H1 (cell line): ENCODE measurements at regions not wholly inside any gene's neighbourhood (a gene's known extent, or its start where the extent isn't known, plus 50 kb on each side); places are given as distances from the start of the nearest gene placed in this dataset.

Experiments used
- CTCF ChIA-PET: fragments of 300-600 bp; sonication (Branson Sonifier 250); formaldehyde crosslinking; loops from one replicate; lab custom pipeline; 2021; ENCODE audit not compliant: partially characterized antibody; lab: Charles Lee
- POLR2A ChIA-PET: fragments of 300-600 bp; sonication (Branson Sonifier 250); formaldehyde crosslinking; loops from one replicate; lab custom pipeline; 2021; ENCODE audit warnings: inconsistent platforms; ENCODE audit not compliant: partially characterized antibody; lab: Charles Lee
- DNase-seq, 2 experiments: peaks; one replicate each; pipeline versions ENCODE4 v3.0.0 to v3.0.0-alpha.2; 2010 to 2022; ENCODE audit warnings: low spot score in 2 of 2, low read depth in 1 of 2, mixed read lengths in 1 of 2
- FAIRE-seq: peaks from 2 replicates; lab custom pipeline; 2011; peaks lifted over from hg19 to GRCh38; lab: Jason Lieb, UNC
- H2AFZ ChIP-seq: 2 replicates; pipeline ENCODE4 v1.8.1; 2012; ENCODE audit warnings: low read length, inconsistent platforms
- H2AK5ac ChIP-seq: 2 replicates; pipeline ENCODE4 v1.6.1; 2013; ENCODE audit warnings: low read depth, low read length
- H2BK120ac ChIP-seq: replicated peaks from 2 replicates; pipeline ENCODE3; 2013; ENCODE audit warnings: low read depth, low read length, inconsistent platforms
- H2BK12ac ChIP-seq: 2 replicates; pipeline ENCODE4 v1.6.1; 2013; ENCODE audit warnings: low read depth, low read length
- H2BK15ac ChIP-seq: 2 replicates; pipeline ENCODE4 v1.6.1; 2013; ENCODE audit warnings: low read length
- H2BK20ac ChIP-seq: 2 replicates; pipeline ENCODE4 v1.6.1; 2013; ENCODE audit warnings: low read length
- H2BK5ac ChIP-seq: 2 replicates; pipeline ENCODE4 v1.6.1; 2013; ENCODE audit warnings: low read depth, low read length
- H3K14ac ChIP-seq: 2 replicates; pipeline ENCODE4 v1.6.1; 2013; ENCODE audit warnings: inconsistent platforms; ENCODE audit not compliant: insufficient read length
- H3K18ac ChIP-seq: 2 replicates; pipeline ENCODE4 v1.6.1; 2013; ENCODE audit warnings: low read length; ENCODE audit errors: extremely low read depth
- H3K23ac ChIP-seq: 2 replicates; pipeline ENCODE4 v1.6.1; 2013; ENCODE audit warnings: inconsistent platforms; ENCODE audit not compliant: insufficient read length
- H3K23me2 ChIP-seq: 2 replicates; pipeline ENCODE4 v1.6.1; 2013; ENCODE audit warnings: low read depth, low read length
- H3K27ac ChIP-seq: 2 replicates; pipeline ENCODE4 v1.6.1; 2011; ENCODE audit warnings: low read depth, low read length, inconsistent platforms
- H3K27me3 ChIP-seq, 4 experiments: replicated peaks in 1 of 4; 1 replicate in 1 of 4; 2 replicates in 3 of 4; pipeline versions ENCODE4 v1.6.1 to v1.8.1; 2011 to 2013; ENCODE audit warnings: low read length in 3 of 4, mild to moderate bottlenecking in 3 of 4, inconsistent platforms in 2 of 4, mixed read lengths in 2 of 4, moderate library complexity in 1 of 4; ENCODE audit not compliant: control insufficient read depth in 3 of 4, insufficient read depth in 3 of 4; ENCODE audit errors: extremely low read depth in 1 of 4
- H3K36me3 ChIP-seq, 4 experiments: 2 replicates each; pipeline versions ENCODE4 v1.6.1 to v1.8.1; 2011 to 2013; ENCODE audit warnings: mild to moderate bottlenecking in 4 of 4, low read length in 3 of 4, moderate library complexity in 2 of 4, control low read depth in 1 of 4, inconsistent platforms in 1 of 4; ENCODE audit not compliant: insufficient read depth in 4 of 4, control insufficient read depth in 2 of 4
- H3K4ac ChIP-seq: replicated peaks from 2 replicates; pipeline ENCODE3; 2013; ENCODE audit warnings: low read length, low read depth, mixed read lengths, inconsistent platforms; ENCODE audit not compliant: insufficient read length
- H3K4me1 ChIP-seq, 4 experiments: replicated peaks in 1 of 4; 1 replicate in 1 of 4; 2 replicates in 3 of 4; pipeline versions ENCODE4 v1.6.1 to v1.8.1; 2011 to 2013; ENCODE audit warnings: low read length in 3 of 4, inconsistent platforms in 2 of 4, mixed read lengths in 1 of 4; ENCODE audit not compliant: insufficient read depth in 4 of 4, control insufficient read depth in 3 of 4
- H3K4me2 ChIP-seq, 2 experiments: 2 replicates each; pipeline versions ENCODE4 v1.6.1 to v1.8.1; 2011 to 2013; ENCODE audit warnings: low read depth in 2 of 2, low read length in 2 of 2, control low read depth in 1 of 2, inconsistent platforms in 1 of 2, mild to moderate bottlenecking in 1 of 2; ENCODE audit not compliant: insufficient read depth in 1 of 2
- H3K4me3 ChIP-seq, 4 experiments: fragments of 200-600, 300-600 bp in 1 of 4; sonication (generic), shearing (Covaris generic), sonication (Bioruptor Twin) in 1 of 4; 2 replicates each; pipeline versions ENCODE4 v1.5.1 to v1.8.1; 2011 to 2016; ENCODE audit warnings: low read length in 4 of 4, low read depth in 3 of 4, control low read depth in 2 of 4, inconsistent platforms in 2 of 4, mild to moderate bottlenecking in 2 of 4, mixed read lengths in 1 of 4, moderate library complexity in 1 of 4; ENCODE audit not compliant: insufficient read depth in 2 of 4; ENCODE audit errors: extremely low read depth in 1 of 4
- H3K56ac ChIP-seq: replicated peaks from 2 replicates; pipeline ENCODE3; 2013; ENCODE audit warnings: low read depth, mild to moderate bottlenecking, mixed read lengths, low read length, inconsistent platforms; ENCODE audit not compliant: insufficient read length
- H3K79me1 ChIP-seq: 2 replicates; pipeline ENCODE4 v1.6.1; 2013; ENCODE audit warnings: low read depth, low read length, control low read depth
- H3K79me2 ChIP-seq, 2 experiments: 2 replicates each; pipeline versions ENCODE4 v1.6.1 to v1.8.1; 2012 to 2013; ENCODE audit warnings: low read length in 2 of 2, mild to moderate bottlenecking in 2 of 2, inconsistent platforms in 1 of 2; ENCODE audit not compliant: insufficient read depth in 2 of 2, control insufficient read depth in 1 of 2
- H3K9ac ChIP-seq, 4 experiments: replicated peaks in 1 of 4; 1 replicate in 1 of 4; 2 replicates in 3 of 4; pipeline versions ENCODE4 v1.6.1 to v1.8.1; 2011 to 2013; ENCODE audit warnings: low read depth in 3 of 4, low read length in 3 of 4, control low read depth in 2 of 4, mild to moderate bottlenecking in 2 of 4, moderate library complexity in 2 of 4, inconsistent platforms in 1 of 4; ENCODE audit errors: extremely low read depth in 1 of 4
- H3K9me3 ChIP-seq, 2 experiments: 2 replicates each; pipeline versions ENCODE4 v1.6.1 to v1.8.1; 2012 to 2013; ENCODE audit warnings: mild to moderate bottlenecking in 2 of 2, moderate library complexity in 2 of 2, control low read depth in 1 of 2, inconsistent platforms in 1 of 2, low read depth in 1 of 2, low read length in 1 of 2, mixed read lengths in 1 of 2; ENCODE audit not compliant: insufficient read depth in 2 of 2
- H4K20me1 ChIP-seq, 2 experiments: replicated peaks in 1 of 2; 2 replicates each; pipeline versions ENCODE3 to v1.8.1; 2011 to 2013; ENCODE audit warnings: inconsistent platforms in 2 of 2, low read length in 2 of 2, mild to moderate bottlenecking in 1 of 2; ENCODE audit not compliant: insufficient read depth in 2 of 2, control insufficient read depth in 1 of 2
- H4K5ac ChIP-seq: 2 replicates; pipeline ENCODE4 v1.6.1; 2013; ENCODE audit warnings: low read length, low read depth, mixed read lengths, inconsistent platforms; ENCODE audit not compliant: insufficient read length
- H4K8ac ChIP-seq: 2 replicates; pipeline ENCODE4 v1.8.0; 2013; ENCODE audit warnings: mild to moderate bottlenecking, moderate library complexity, low read length, inconsistent platforms; ENCODE audit not compliant: insufficient read depth; ENCODE audit errors: extremely low read depth
- H4K91ac ChIP-seq: replicated peaks from 2 replicates; pipeline ENCODE3; 2013; ENCODE audit warnings: low read length, mixed read lengths, inconsistent platforms; ENCODE audit not compliant: insufficient read length
- ASH2L ChIP-seq: fragments of 200-600, 300-600 bp; sonication (generic); IDR thresholded peaks from one replicate; pipeline ENCODE4 v1.7.1; 2017; ENCODE audit warnings: low read length
- ATF3 ChIP-seq: IDR thresholded peaks from 2 replicates; pipeline ENCODE4 v1.6.1; 2011; ENCODE audit warnings: low read depth, mild to moderate bottlenecking, low read length; ENCODE audit not compliant: insufficient read depth
- BACH1 ChIP-seq: IDR thresholded peaks from 2 replicates; pipeline ENCODE4 v1.6.1; 2012; ENCODE audit warnings: low read length, improper control_type of control experiment
- CEBPB ChIP-seq: IDR thresholded peaks from 2 replicates; pipeline ENCODE4 v1.6.1; 2012; ENCODE audit warnings: low read depth, low read length
- CHD2 ChIP-seq: IDR thresholded peaks from 2 replicates; pipeline ENCODE4 v1.6.1; 2012; ENCODE audit warnings: low read length, improper control_type of control experiment
- POU5F1 ChIP-seq: IDR thresholded peaks from 2 replicates; pipeline ENCODE4 v1.6.1; 2011; ENCODE audit warnings: low read depth, mild to moderate bottlenecking, low read length, moderate library complexity
- RAD21 ChIP-seq, 2 experiments: IDR thresholded peaks in 1 of 2; conservative IDR thresholded peaks in 1 of 2; 2 replicates each; pipeline ENCODE4 v1.6.1; 2011; ENCODE audit warnings: low read depth in 2 of 2, low read length in 2 of 2, improper control_type of control experiment in 1 of 2, inconsistent platforms in 1 of 2, mild to moderate bottlenecking in 1 of 2, moderate library complexity in 1 of 2
- TAF1 ChIP-seq: IDR thresholded peaks from 2 replicates; pipeline ENCODE4 v1.6.1; 2011; ENCODE audit warnings: mild to moderate bottlenecking, low read depth, low read length
- TCF12 ChIP-seq: IDR thresholded peaks from 2 replicates; pipeline ENCODE4 v1.6.1; 2011; ENCODE audit warnings: low read depth, mild to moderate bottlenecking, low read length
- WGBS, 2 experiments: shearing (Covaris generic) in 1 of 2; methylation state at CpG; one replicate each; pipeline versions ENCODE4 v1.1.6 to v1.1.7; 2013 to 2015; ENCODE audit warnings: low lambda C conversion rate in 2 of 2, mixed read lengths in 2 of 2, inconsistent platforms in 1 of 2, low coverage in 1 of 2, missing lambda C conversion rate in 1 of 2; ENCODE audit not compliant: insufficient replicate concordance in 2 of 2, insufficient coverage in 1 of 2, insufficient read length in 1 of 2; ENCODE audit errors: extremely low coverage in 1 of 2, missing lambda C conversion rate in 1 of 2; 5-methylcytosine and 5-hydroxymethylcytosine counted together

- no peak overlapping the region for H3K4me2 ChIP-seq
- H4K91ac ChIP-seq, result no peak overlapping the region
- no peak overlapping the region for H4K8ac ChIP-seq
- no peak overlapping the region for H2BK5ac ChIP-seq
- ChIA-PET CTCF (no interaction called here), POLR2A (no interaction called here)
- no peak overlapping the region for H3K4me3 ChIP-seq
- no peak overlapping the region for H2BK120ac ChIP-seq
- H3K23ac ChIP-seq, result no peak overlapping the region
- H2BK15ac ChIP-seq, result no peak overlapping the region
- H3K27ac ChIP-seq, result no peak overlapping the region
- H3K9ac ChIP-seq, result no peak overlapping the region
- no peak overlapping the region for H4K5ac ChIP-seq
- no peak overlapping the region for H3K14ac ChIP-seq
- H3K36me3 ChIP-seq, result no peaks in the 10 kb centered on the region
- FAIRE-seq (no peak), DNase-seq (no peak)
- H3K4me1 ChIP-seq, result no peaks in the 10 kb centered on the region
- no peaks in the 10 kb centered on the region for H3K23me2 ChIP-seq
- WGBS, 2 experiments, result 87% methylated on average over 4 of the region's 4 CpGs; no CpG with 5 or more reads in 1 of the 2 experiments
- TF ChIP-seq POU5F1 (no peak), ASH2L (no peak), CEBPB (no peak), CHD2 (no peak), ATF3 (no peak), TAF1 (no peak), BACH1 (no peak), RAD21 (IDR thresholded peaks at IDR 0.05 in 1 of 2, conservative IDR thresholded peaks at IDR 0.05 in 1 of 2; ENCODE audit: low read depth in 2 of 2, low read length in 2 of 2) (no peak), TCF12 (no peak)
- H2BK12ac ChIP-seq, result no peak overlapping the region
- H2BK20ac ChIP-seq, result no peak overlapping the region
- H2AFZ ChIP-seq, result 0 out of 2 replicates have a peak overlapping the region, but pooled peaks have one; percentile 27
- no peaks in the 10 kb centered on the region for H3K27me3 ChIP-seq
- H4K20me1 ChIP-seq, result no peaks in the 10 kb centered on the region
- no peaks in the 10 kb centered on the region for H3K79me2 ChIP-seq
- no peaks in the 10 kb centered on the region for H3K9me3 ChIP-seq
- H3K79me1 ChIP-seq, result no peaks in the 10 kb centered on the region
- H3K18ac ChIP-seq, result no peak overlapping the region
- no peak overlapping the region for H3K4ac ChIP-seq
- H3K56ac ChIP-seq, result no peak overlapping the region
- H2AK5ac ChIP-seq, result no peak overlapping the region
These were observed 339.1 kb downstream of the NFIB start for GRCh38 chr9:13974891-13975290.
